Fibroblast of skin of left quadriceps (primary cell): ENCODE measurements at regions not wholly inside any gene's neighbourhood (a gene's known extent, or its start where the extent isn't known, plus 50 kb on each side); places are given as distances from the start of the nearest gene placed in this dataset.

ENCODE experiments used
- DNase-seq, 2 experiments: peaks; one replicate each; pipeline ENCODE4 v3.0.0-alpha.2; 2013; ENCODE audit warnings: low read depth in 2 of 2

DNA sequence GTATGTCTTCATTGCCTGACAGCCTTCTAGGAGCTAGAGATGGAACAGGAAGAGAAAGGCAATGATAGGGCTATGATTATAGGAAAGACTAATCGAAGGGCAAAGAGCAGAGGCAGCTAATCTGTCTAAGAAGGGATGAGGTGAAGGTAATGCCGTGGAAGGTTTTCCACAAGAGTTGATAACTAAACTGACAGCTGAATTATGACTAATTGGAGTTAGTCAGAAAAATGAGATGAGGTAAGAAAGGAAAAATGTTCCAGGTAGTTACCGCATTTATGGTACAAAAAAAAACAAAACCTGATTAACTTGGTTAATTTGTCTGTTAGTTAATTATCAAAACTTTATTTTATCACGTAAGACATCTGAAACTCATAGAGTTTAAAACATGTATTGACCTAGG, 260.3 kb downstream of the SLITRK6 start:
- DNase-seq: no peak

DNA sequence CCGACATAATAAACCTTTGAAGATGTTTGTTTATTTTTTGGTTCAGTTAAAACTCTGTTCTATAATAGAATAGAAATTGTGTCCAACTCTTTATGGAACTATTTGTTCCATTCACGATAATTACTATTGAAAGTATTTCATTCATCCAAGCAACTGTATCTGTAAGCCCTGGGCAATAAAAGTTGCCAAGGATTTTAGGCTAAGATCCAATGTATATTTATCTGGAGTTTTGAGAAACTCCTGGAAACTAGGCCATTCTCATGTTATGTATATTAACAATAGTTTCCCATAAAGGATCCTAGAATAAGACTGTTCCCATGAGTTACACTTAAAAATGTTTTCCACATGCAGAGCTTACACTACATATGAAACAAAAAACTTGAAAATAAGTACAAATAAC, 261.6 kb downstream of the SLITRK6 start:
- DNase-seq: no peak

DNA sequence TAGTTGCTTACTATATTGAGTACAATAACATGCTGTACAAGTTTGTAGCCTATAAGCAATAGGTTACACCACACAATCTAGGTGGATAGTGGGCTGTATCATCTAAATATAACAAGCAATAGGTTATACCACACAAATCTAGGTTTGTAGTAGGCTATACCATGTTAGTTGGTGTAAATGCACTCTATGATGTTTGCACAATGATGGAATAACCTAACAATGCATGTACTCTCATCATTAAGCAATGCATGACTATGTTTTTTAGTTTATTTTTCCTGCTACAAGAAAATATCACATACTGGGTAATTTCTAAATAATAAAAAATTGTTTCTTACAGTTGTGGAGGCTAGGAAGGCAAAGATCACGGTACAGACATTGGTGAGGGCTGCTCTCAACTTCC, 262.5 kb downstream of the SLITRK6 start:
- DNase-seq: no peak

DNA sequence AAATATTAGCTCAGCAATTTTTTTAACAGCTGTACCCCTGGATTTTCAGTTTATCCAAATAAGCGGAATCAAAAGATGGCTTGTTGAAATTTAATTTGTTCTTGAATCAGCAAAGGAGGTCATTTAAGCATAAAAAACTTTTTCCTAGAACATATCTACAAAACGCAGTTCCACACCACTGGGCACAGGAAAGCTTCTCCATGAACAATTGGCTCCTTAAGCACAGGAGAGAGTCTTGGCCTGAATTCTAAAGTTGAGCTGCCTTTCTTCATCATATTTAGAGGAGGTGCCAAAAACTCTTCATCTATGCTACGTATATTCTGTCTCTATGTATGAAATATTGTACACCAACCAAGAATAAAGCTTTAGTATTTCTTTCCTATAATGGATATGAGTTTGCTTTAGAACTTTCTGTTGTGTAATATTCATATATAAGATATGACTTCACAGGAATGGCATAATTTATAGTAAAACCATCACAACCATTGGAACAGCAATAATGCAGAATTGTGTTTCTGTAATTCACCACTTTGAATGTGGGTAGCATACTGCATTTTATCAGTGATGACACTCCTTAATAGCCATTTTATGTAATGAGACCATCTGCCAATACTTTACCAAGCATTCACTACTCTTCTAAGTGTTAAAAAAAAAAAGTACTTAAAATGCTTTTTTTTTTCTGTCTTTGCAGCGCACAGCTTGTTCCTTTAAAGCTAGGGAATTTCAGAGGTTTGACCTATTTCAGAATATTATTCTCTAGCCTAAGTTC, 263.7 kb downstream of the SLITRK6 start:
- no peak for DNase-seq

DNA sequence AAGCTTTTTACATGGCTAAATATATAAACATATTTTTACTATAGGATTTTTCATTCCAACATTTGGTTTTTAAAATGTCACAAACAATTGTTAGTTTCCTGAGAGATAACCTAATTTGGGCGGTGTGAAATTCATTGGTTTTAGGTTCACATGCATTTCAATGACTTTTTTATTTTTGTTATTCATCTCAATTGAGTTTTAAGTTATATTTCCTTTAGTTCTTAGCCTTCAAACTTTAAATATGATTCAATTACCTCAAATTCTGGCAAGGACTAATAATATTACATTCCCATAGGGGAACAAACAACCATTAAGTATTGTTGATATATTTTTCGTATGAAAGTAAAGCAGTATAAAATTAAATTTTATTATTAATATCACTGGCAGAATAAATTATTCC, 265.3 kb downstream of the SLITRK6 start:
- no peak for DNase-seq

DNA sequence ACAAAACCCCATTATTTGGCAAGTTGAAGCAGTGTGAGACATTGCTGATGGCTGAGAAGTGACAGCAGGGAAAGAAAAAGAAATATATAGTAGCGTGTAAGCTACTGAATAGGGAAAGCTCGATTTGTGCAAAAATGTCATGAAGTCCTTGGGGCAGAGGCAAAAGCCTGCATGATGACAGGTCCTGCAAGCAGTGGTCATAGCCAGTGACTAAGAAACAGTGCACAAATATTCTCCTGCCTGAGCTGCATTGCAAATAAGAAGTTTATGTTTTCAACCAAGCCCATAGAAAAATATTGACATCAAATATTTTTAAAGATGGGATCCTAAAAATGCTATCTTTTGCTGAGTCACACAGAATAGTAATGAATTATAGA, 270.0 kb downstream of the SLITRK6 start:
- no peak for DNase-seq

DNA sequence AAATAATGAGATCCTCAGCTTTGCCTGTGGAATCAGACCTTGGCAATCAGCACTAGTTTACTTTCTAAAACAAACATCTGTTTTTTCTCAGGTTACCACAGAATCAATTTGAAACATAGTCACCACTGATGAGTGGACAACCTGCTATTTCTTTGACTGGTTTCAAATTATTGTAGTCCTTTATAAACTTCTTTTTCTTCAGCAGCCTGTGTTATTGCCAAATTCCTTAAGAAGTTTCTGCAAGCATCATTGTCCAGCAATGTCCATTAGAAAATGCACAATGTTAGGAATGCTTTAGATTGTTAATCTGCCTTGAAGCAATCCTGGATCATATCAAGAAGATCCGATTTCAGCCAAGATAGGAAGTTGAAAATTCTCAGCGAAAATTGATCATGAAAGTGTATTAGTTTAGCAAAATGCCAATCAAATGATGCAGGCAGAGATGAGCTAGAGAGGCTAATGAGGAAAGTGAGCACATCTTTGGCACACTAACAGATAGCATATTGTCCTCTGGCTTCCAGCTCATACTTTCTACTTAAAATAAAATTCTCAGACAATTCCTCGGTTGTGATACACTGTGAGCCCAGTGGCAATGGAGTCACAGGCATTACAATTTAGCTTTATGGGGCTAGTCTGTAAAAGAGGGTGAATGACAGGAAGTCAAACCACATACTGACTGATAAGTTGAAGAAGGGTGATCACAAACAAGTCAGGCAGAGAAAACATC, 270.6 kb downstream of the SLITRK6 start:
- DNase-seq: peak; percentile 59 to 63

DNA sequence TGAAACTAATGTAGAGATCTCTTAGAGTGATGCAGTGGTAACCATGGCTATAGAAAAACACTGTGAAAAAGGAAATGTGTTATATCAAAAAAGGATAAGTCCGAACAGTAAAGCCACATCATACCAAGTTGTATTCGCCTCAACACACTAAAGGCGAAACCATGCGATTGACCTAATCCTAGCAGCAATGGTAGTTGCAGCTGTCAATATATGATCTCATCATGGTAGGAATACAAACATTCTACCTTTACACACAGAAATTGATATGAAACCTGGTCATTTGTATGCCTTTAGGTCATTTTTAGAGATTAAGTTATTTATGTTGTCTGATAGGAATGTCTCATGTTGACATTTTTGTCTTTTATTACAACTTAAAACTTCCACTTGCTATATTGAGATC, 271.9 kb downstream of the SLITRK6 start:
- no peak for DNase-seq

DNA sequence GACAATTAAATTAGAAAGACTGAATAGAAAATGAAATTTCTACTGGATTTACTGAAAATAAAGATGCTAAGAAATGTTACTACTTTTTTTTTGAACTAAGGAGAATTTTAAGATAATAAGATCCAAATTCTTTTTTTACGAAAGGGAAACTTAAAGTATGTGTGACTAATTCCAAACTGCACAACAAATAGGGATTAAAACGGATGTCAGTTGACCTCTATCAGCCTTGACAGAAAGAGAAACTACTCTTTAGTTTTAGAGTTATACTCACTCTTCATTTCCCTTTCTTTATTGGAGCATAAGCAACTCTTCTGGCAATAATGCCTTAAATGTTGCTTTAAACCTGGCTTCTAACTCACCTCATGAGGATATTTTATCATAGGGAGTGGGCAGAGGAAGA, 273.8 kb downstream of the SLITRK6 start:
- DNase-seq: no peak

DNA sequence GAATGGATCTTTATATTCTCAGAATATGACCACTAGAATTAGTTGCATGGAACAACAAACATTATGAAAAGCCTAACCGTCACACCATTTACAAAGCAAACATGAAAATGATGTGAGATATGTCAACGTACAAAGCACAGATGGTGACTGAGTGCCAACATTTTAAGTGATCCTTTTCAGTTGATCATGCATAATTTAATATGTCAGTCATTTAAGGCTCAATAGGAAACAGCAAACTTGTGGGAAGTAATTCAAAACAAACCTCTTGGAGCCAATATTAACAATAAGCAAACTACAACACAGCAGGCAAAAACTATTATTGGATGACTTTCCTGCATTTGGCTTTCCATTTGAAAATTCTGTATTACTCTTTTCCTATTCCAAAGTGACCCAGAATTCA, 277.6 kb downstream of the SLITRK6 start:
- no peak for DNase-seq

DNA sequence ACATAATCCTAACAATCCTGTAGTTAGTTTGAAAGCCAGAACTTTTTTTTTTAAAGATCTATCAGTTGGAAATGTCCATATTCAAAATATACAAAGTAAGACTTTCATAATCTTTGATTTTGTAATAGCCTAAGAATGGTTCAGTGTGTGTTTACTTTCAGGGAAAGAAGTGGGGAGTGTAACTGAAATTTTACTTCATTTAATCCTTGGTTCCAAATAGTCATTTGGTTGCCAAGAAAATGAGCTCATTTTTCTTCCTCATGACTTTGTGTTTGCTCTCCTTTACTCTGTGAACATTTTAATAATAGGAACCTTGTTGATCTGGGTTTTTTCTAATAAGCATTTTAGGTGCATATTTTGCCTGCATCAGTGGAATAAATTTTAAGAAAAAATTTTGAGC, 278.8 kb downstream of the SLITRK6 start:
- peak in 1 of 2 experiments; percentile 3 for DNase-seq

DNA sequence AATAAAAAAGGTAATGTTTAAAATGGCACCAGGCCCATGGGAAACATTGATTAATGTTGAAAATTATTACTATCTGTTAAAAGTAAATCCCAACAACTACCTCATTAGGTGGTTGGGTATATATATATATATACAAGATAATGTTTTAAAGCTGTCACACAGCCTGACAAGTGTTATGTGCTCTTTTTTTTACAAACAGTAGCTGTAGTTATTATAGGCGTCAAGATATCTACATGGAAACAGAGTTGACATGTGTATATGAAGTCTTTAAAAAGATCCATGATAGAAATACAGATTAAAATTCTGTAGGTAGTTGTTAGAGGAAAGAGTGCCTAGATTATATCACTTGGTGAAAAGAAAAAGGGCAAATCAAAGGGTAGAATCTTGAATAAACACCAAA, 279.9 kb downstream of the SLITRK6 start:
- no peak for DNase-seq

DNA sequence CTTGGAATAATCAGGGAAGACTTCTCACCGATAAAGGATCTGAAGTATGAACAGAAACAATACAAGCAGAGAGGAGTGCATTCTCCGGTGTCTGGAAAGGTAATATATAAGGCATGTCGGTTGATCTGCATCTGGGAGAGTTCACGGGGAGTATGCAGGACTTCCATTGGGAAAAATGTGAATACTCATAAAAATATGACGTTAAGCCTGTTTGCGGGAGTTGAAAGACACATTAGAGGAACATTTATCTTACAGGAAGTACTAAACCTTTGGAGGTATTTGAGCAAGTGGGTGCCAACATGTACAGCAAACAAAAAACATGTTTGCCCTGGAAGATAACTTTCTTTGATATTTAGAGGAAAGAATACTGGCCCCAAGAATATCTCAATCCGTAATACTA, 286.8 kb downstream of the SLITRK6 start:
- peak in 1 of 2 experiments; percentile 6 for DNase-seq

DNA sequence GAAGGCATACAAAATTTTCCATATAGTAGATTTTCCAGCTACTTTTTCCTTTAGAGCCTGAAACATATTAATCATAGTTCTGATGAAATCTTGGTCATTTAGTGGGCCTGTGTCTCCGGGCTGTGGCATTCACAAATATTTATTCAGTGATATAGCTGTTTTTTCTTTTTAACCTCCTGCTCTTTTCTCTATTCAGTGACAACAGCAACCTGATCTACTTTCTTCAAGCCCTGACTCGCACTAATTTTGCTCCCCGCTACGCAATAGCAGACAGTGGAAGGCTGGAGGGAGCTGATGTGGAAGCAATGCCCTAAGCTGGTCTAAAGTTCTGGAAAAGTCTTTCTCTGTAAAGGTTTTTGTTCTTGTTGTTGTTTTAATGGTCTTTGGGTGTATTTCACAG, 289.7 kb downstream of the SLITRK6 start:
- DNase-seq: peak in 1 of 2 experiments; percentile 6

DNA sequence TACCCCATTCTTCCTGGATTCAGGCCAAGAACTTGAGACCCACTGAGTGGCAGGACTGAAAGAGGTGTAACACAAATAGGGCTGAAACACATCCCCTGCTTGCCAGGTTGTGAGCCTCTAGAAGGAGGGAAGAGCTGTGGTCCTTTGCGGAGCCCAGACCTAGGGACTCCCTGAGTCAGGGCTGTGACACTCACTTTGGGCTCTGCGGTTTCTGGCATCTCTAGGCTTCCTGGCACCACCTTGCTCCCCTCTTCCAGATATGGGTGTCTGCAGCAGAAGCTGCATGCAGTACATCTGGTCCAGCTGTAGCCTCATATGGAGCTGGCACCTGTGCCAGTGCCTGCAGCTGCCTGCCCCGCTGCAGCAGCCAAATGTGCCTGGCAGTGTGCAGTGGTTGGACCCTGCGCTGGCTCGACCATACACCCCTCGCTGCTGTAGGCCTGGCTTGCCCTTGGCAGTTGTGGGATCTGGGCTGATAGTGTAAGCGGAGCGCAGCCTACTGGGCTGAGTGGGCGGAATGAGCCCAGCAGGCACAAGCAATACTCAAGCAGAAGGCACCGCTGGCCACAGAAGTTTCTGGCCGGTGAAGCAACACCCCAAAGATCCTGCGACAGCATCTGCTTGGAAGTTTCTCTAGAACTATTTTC, 290.4 kb downstream of the SLITRK6 start:
- DNase-seq: no peak

DNA sequence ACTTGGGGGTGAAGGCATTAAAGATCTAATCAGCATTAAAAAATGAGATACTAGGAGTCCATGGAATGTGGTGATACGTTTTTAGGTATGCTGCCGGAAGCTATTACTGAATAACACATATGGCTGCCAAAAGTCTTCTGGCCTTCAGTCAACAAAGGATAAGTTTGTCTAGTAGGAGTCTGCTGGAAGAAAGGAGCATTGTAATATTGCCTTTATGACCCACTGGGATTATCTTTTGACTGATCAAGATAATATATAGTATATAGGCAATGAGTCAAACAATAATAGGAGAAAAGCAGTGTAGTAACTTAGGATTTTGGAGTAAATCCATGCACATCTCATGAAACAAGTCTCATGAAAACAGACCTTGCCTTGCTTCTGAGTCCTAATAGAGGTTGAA, 295.4 kb downstream of the SLITRK6 start:
- DNase-seq: peak; percentile 67 to 69

DNA sequence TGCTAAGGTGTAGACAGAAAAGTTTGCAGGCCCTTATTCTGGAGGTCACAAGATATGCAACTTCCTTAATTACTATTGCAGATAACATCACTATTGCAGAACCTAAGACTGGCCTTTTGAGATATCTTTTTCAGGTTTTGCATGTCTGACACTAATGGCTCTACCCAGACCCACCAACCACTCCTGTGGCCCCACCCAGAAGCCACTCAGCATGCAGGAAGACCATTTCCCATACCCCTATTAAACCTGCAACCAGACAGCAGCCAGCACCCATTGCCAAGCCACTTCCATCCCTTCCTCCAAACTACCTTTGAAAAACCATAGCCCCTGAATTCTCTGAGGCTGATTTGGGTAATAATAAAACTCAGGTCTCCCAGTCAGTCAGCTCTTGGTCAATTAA, 297.6 kb downstream of the SLITRK6 start:
- no peak for DNase-seq

DNA sequence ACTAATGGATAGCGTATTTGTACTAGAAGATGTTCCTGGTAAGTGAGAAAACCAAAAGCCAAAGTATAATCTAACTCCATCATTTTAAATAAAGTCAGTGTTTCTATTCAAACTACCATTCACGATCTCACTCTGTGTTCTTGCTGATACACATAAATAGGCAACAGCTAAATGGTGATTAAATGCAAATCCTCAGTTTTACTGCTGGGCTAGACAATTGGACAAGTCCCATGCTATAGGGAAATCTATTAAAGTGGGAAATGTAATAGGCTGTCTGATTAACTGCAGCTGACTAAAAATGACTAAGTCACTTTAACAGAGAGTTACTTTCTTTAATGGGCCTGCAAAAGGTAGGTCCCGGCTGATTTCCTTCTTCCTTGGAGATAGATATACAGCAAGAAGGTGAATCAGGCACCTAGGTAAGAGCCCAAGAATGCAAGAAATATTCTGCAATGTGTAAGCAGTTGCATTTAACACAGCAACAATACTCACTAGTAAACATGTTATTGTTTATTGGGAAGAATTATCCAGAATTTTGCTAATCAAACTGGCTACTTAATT, 298.4 kb downstream of the SLITRK6 start:
- DNase-seq: no peak

DNA sequence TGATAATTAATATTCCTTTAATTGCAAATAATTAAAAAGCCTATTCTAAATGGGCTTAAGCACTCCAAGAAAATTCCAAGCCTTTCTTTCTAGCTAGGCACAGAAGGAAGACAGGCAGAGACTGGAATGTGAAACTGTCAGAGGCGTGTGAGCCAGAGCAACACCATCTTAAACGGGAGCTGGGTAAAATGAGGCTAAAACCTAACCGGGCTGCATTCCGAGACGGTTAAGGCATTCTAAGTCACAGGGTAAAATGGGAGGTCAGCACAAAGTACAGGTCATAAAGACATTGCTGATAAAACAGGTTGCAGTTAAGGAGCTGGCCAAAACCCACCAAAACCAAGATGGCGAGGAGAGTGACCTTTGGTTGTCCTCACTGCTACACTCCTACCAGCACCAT, 300.4 kb downstream of the SLITRK6 start:
- DNase-seq: no peak

DNA sequence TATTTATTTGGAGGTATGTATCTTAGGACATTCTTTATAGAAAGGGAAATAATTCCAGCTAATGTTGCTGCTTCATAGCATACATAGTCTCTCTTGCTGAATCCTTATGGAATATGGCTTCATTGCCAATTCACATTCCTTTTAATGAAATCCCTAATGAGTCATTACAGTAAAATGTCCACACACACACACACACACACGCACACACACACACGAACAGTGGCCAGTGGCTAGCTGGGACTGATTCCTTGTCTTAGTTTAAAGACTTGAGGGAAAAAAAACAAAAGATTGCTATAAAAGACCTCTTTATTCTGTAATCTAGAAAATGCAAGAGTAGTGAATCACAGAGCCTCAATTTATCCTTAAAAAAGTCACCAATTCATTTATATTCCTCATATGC, 301.6 kb downstream of the SLITRK6 start:
- peak; percentile 95 for DNase-seq

DNA sequence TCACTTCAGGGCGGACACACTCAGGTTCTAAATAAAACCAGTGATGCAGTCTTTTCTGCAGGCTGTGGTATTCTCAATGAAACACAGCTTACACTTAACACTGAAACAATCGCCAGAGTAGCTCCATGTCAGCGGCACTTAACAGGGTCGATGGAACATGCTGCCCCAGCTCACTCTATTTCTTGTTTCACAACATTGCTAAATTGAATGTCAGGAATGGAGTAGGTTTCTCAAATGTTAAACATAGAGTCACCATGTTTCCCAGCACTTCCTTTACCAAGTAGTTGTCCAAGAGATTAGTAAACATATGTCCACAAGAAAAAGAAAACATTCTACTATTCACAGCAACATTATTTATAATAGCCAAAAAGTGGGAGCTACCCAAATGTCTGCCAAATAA, 306.9 kb downstream of the SLITRK6 start:
- no peak for DNase-seq

DNA sequence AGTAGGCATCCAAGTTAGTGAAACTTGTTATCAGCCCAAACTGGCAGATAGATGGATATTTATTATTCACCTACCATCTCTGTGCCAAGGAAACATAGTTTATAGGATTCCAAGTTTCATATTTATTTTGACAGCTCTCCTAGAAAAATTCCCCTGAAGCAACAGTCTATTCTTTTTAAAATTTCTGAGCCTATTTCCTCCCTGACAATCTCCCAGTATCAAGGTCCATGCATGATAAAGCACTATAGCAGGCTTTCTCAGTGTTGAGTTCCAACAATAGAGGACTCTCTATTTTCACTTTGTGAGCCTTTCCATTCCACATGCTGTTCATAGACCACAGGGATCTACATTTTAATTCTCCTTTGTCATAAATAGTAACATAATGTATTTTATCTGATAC, 312.6 kb downstream of the SLITRK6 start:
- no peak for DNase-seq

DNA sequence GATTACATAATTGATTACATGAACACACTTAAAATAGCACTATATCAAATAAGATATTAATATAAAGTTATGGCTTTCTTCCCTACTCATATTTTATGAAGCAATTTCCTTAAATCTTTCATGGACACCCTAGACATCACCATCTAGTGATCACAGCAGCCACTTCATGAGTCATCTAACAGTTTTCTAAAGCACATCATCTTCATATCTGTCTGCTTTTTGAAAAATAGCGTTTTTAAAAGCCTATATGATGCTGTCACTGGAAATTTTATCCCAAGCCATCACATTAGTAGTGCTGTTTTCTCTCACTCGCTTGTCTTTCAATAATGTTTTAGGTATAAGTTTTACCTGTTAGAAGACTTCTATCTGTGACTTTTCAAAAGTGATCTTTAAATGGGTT, 326.1 kb downstream of the SLITRK6 start:
- no peak for DNase-seq
